ENCODE measurements at regions not wholly inside any gene's neighbourhood (a gene's known extent, or its start where the extent isn't known, plus 50 kb on each side); places are given as distances from the start of the nearest gene placed in this dataset.

DNA sequence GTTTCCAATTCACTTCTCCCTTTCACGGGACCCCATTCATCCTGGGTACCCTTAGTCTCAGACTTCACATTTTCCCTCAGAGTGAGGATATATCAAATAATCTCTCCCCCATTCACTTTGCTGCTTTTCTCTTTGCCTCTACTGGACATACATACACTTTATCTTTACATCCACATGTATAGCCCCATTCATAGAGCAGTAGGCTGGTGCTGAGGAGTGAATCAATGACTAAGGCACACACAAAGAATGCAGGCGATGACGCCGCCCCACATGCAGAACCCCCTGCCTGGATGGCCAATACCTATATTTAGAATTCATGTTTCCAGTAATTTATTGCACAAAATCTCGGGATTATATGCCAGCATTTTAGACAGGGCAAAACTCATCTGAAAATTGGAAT lies 554.3 kb upstream of the TENM3 start:
- TF ChIP-seq, protein P1, sequence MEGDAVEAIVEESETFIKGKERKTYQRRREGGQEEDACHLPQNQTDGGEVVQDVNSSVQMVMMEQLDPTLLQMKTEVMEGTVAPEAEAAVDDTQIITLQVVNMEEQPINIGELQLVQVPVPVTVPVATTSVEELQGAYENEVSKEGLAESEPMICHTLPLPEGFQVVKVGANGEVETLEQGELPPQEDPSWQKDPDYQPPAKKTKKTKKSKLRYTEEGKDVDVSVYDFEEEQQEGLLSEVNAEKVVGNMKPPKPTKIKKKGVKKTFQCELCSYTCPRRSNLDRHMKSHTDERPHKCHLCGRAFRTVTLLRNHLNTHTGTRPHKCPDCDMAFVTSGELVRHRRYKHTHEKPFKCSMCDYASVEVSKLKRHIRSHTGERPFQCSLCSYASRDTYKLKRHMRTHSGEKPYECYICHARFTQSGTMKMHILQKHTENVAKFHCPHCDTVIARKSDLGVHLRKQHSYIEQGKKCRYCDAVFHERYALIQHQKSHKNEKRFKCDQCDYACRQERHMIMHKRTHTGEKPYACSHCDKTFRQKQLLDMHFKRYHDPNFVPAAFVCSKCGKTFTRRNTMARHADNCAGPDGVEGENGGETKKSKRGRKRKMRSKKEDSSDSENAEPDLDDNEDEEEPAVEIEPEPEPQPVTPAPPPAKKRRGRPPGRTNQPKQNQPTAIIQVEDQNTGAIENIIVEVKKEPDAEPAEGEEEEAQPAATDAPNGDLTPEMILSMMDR (IDR thresholded peaks at IDR 0.05), result no peak
- no peak for TF ChIP-seq POLR2A (IDR thresholded peaks at IDR 0.05)
